Endothelial cell of umbilical vein (primary cell): ENCODE measurements at regions not wholly inside any gene's neighbourhood (a gene's known extent, or its start where the extent isn't known, plus 50 kb on each side); places are given as distances from the start of the nearest gene placed in this dataset.

Source experiments
- BruUV-seq: library from RNA; stranded (reverse); fragments of 400-500 nt; replicated peaks from 2 replicates; lab custom pipeline; 2021; lab: Mats Ljungman, UMichigan
- CTCF ChIA-PET: fragments of 300-600, 350-600 bp; sonication (Branson Sonifier 250); formaldehyde crosslinking; loops from one replicate; lab custom pipeline; 2021; ENCODE audit warnings: antibody characterized with exemption, inconsistent platforms; lab: Charles Lee
- POLR2A ChIA-PET: fragments of 300-600, 350-600 bp; sonication (Branson Sonifier 250); formaldehyde crosslinking; loops from one replicate; lab custom pipeline; 2021; ENCODE audit warnings: antibody characterized with exemption, inconsistent platforms; lab: Charles Lee
- DNase-seq: peaks from one replicate; pipeline ENCODE4 v3.0.0-alpha.2; 2011; ENCODE audit warnings: low read depth, low spot score
- FAIRE-seq: peaks from 2 replicates; lab custom pipeline; 2011; peaks lifted over from hg19 to GRCh38; lab: Jason Lieb, UNC
- H2AFZ ChIP-seq: 2 replicates; pipeline ENCODE4 v1.6.0; 2012; ENCODE audit warnings: low read depth, low read length, control low read depth, inconsistent platforms
- H3K27ac ChIP-seq: 2 replicates; pipeline ENCODE4 v1.5.1; 2011; ENCODE audit warnings: low read depth, mild to moderate bottlenecking, control low read depth, low read length, moderate library complexity; ENCODE audit not compliant: insufficient read depth
- H3K27me3 ChIP-seq, 2 experiments: 2 replicates each; pipeline versions ENCODE4 v1.6.0 to v1.6.1; 2011; ENCODE audit warnings: low read length in 2 of 2, mixed read lengths in 1 of 2; ENCODE audit not compliant: control insufficient read depth in 2 of 2, insufficient read depth in 2 of 2
- H3K36me3 ChIP-seq, 2 experiments: 2 replicates in 1 of 2; 3 replicates in 1 of 2; pipeline ENCODE4 v1.5.1; 2011; ENCODE audit warnings: low read length in 2 of 2, mild to moderate bottlenecking in 1 of 2, moderate library complexity in 1 of 2; ENCODE audit not compliant: control insufficient read depth in 2 of 2, insufficient read depth in 2 of 2; ENCODE audit errors: extremely low read depth in 1 of 2
- H3K4me1 ChIP-seq: 3 replicates; pipeline ENCODE4 v1.5.1; 2011; ENCODE audit warnings: mild to moderate bottlenecking, low read length; ENCODE audit not compliant: control insufficient read depth, insufficient read depth; ENCODE audit errors: extremely low read depth
- H3K4me2 ChIP-seq: 2 replicates; pipeline ENCODE4 v1.6.1; 2011; ENCODE audit warnings: low read length, control low read depth, mixed read lengths; ENCODE audit not compliant: insufficient read depth
- H3K4me3 ChIP-seq, 3 experiments: fragments of 200-600 bp in 1 of 3; sonication (generic), shearing (Covaris generic) in 1 of 3; replicated peaks in 1 of 3; 2 replicates each; pipeline ENCODE4 v1.5.1; 2011 to 2016; ENCODE audit warnings: control low read depth in 3 of 3, low read length in 3 of 3, mild to moderate bottlenecking in 2 of 3, inconsistent platforms in 1 of 3, low read depth in 1 of 3, moderate library complexity in 1 of 3; ENCODE audit not compliant: insufficient read depth in 1 of 3
- H3K79me2 ChIP-seq: 2 replicates; pipeline ENCODE4 v1.6.0; 2012; ENCODE audit warnings: low read length, inconsistent platforms; ENCODE audit not compliant: control insufficient read depth, insufficient read depth
- H3K9ac ChIP-seq: replicated peaks from 2 replicates; pipeline ENCODE3; 2011; ENCODE audit warnings: low read length, control low read depth; ENCODE audit not compliant: insufficient read depth; ENCODE audit errors: extremely low read depth
- H3K9me1 ChIP-seq: replicated peaks from 3 replicates; pipeline ENCODE4 v1.6.0; 2011; ENCODE audit warnings: mild to moderate bottlenecking, low read length; ENCODE audit not compliant: control insufficient read depth, insufficient read depth; ENCODE audit errors: extremely low read depth
- H3K9me3 ChIP-seq: replicated peaks from 2 replicates; pipeline ENCODE4 v1.5.1; 2012; ENCODE audit warnings: low read length, inconsistent platforms; ENCODE audit not compliant: control insufficient read depth, insufficient read depth
- H4K20me1 ChIP-seq: replicated peaks from 2 replicates; pipeline ENCODE3; 2011; ENCODE audit warnings: mild to moderate bottlenecking, low read length; ENCODE audit not compliant: control insufficient read depth, insufficient read depth; ENCODE audit errors: extremely low read depth
- CTCF ChIP-seq, 2 donors: IDR thresholded peaks; 1 replicate in 1 of 2; 2 replicates in 1 of 2; pipeline ENCODE4 v1.5.1; 2011; ENCODE audit warnings: low read length in 2 of 2, mild to moderate bottlenecking in 2 of 2, moderate library complexity in 2 of 2, control low read depth in 1 of 2, inconsistent platforms in 1 of 2, low read depth in 1 of 2; ENCODE audit not compliant: insufficient read depth in 1 of 2; ENCODE audit errors: extremely low read depth in 1 of 2
- EZH2 ChIP-seq: IDR thresholded peaks from 2 replicates; pipeline ENCODE4 v1.6.1; 2012; ENCODE audit warnings: borderline replicate concordance, low read depth, mild to moderate bottlenecking, moderate library complexity, low read length, inconsistent platforms; ENCODE audit not compliant: severe bottlenecking
- FOS ChIP-seq: IDR thresholded peaks from 2 replicates; pipeline ENCODE4 v1.6.1; 2011; ENCODE audit warnings: mild to moderate bottlenecking, low read length, moderate library complexity, borderline replicate concordance; ENCODE audit not compliant: insufficient read depth
- GATA2 ChIP-seq: IDR thresholded peaks from 2 replicates; pipeline ENCODE4 v1.7.0; 2011; ENCODE audit warnings: low read depth, mild to moderate bottlenecking, moderate library complexity, mixed read lengths, low read length; ENCODE audit not compliant: insufficient read length, insufficient read depth
- JUN ChIP-seq: IDR thresholded peaks from 2 replicates; pipeline ENCODE4 v1.6.1; 2011; ENCODE audit warnings: borderline replicate concordance, low read depth; ENCODE audit not compliant: insufficient read length, insufficient read depth
- MAX ChIP-seq: IDR thresholded peaks from 2 replicates; pipeline ENCODE4 v1.6.1; 2011; ENCODE audit not compliant: insufficient read depth, insufficient read length
- MYC ChIP-seq: IDR thresholded peaks from one replicate; pipeline ENCODE4 v1.6.1; 2011; ENCODE audit warnings: mild to moderate bottlenecking, low read depth, low read length
- POLR2A ChIP-seq: IDR thresholded peaks from 2 replicates; pipeline ENCODE4 v1.6.1; 2012; ENCODE audit warnings: low read depth, mild to moderate bottlenecking, control low read depth, low read length
- POLR2AphosphoS5 ChIP-seq: IDR thresholded peaks from 2 replicates; pipeline ENCODE4 v1.6.1; 2012; ENCODE audit warnings: low read depth, mild to moderate bottlenecking, control low read depth, low read length, moderate library complexity; ENCODE audit not compliant: insufficient read depth
- dilution Hi-C: fragments of 300-500 bp; cut with MboI; formaldehyde crosslinking; loops from one replicate; pipeline ENCODE4 v1.15.0; 2019; ENCODE audit warnings: low sequenced_read_pairs; ENCODE audit not compliant: extremely low pct_ligation_motif_present
- intact Hi-C: fragments of 100-400 bp; cut with micrococcal nuclease; formaldehyde crosslinking; loops from one replicate; pipeline ENCODE4 v1.10.0; 2022

- dilution Hi-C loops, result no loop called here
- TF ChIP-seq MYC (no peak), POLR2AphosphoS5 (no peak), EZH2 (no peak), GATA2 (no peak), FOS (no peak), MAX (no peak), CTCF (IDR thresholded peaks at IDR 0.05; ENCODE audit: extremely low read depth in 1 of 2, insufficient read depth in 1 of 2, low read depth in 1 of 2, low read length in 2 of 2) (no peak), POLR2A (no peak), JUN (no peak)
- Histone ChIP-seq H3K9me1 (no peaks in the 10 kb centered on the region), H3K79me2 (no peaks in the 10 kb centered on the region), H3K9ac (no peak overlapping the region), H2AFZ (no peak overlapping the region), H3K4me1 (no peaks in the 10 kb centered on the region), H4K20me1 (no peaks in the 10 kb centered on the region), H3K4me3 (no peak overlapping the region), H3K27me3 (no peaks in the 10 kb centered on the region), H3K4me2 (no peak overlapping the region), H3K36me3 (no peaks in the 10 kb centered on the region), H3K9me3 (peaks cover 9% of the 10 kb centered on the region), H3K27ac (no peak overlapping the region)
- intact Hi-C loops, result no loop called here
- ChIA-PET POLR2A (no interaction called here), CTCF (no interaction called here)
- no peak for FAIRE-seq
- BruUV-seq, result no TSS peak
- no peak for DNase-seq
Measured at GRCh38 chr7:68454931-68455330, 1143.3 kb upstream of the AUTS2 start.
